Duodenal mucosa (tissue), 2 donors: ENCODE measurements at regions not wholly inside any gene's neighbourhood (a gene's known extent, or its start where the extent isn't known, plus 50 kb on each side); places are given as distances from the start of the nearest gene placed in this dataset.

Experiments used
- H3K27ac ChIP-seq: one replicate; pipeline ENCODE4 v1.7.0; 2013; ENCODE audit warnings: low read depth, low read length
- H3K27me3 ChIP-seq, 2 donors: one replicate each; pipeline ENCODE4 v1.7.0; 2013; ENCODE audit warnings: low read length in 2 of 2, control low read depth in 1 of 2; ENCODE audit not compliant: insufficient read depth in 2 of 2, control insufficient read depth in 1 of 2
- H3K36me3 ChIP-seq, 2 donors: one replicate each; pipeline ENCODE4 v1.7.0; 2013; ENCODE audit warnings: low read length in 2 of 2, control low read depth in 1 of 2; ENCODE audit not compliant: insufficient read depth in 2 of 2, control insufficient read depth in 1 of 2
- H3K4me1 ChIP-seq, 2 donors: one replicate each; pipeline ENCODE4 v1.7.0; 2013; ENCODE audit warnings: low read length in 2 of 2, control low read depth in 1 of 2; ENCODE audit not compliant: insufficient read depth in 2 of 2, control insufficient read depth in 1 of 2
- H3K4me3 ChIP-seq, 2 donors: one replicate each; pipeline ENCODE4 v1.7.0; 2013; ENCODE audit warnings: low read length in 2 of 2, low read depth in 1 of 2
- H3K9ac ChIP-seq, 2 donors: one replicate each; pipeline ENCODE4 v1.7.0; 2013; ENCODE audit warnings: low read length in 2 of 2, low read depth in 1 of 2
- H3K9me3 ChIP-seq, 2 donors: one replicate each; pipeline ENCODE4 v1.7.0; 2013; ENCODE audit warnings: low read length in 2 of 2, control low read depth in 1 of 2; ENCODE audit not compliant: control insufficient read depth in 1 of 2

DNA sequence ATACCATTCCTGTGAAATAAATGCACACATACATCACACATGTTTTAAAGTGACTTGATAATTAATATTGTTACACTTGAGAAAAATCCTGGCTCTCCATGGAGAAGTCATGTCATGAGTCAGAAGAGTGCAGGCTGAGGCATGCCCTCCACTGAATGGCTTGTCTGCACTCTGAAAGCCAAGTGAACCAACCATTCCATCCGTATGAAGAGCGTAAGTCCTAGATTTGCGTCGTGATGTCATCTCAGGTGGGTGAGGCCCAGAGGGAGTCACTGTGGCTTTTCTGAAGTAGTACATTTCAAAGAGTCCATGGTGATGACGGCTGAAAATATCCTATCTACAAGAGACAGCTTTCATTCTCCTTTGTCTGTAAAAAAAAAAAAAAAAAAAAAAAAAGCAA lies 83.5 kb upstream of the IRX5 start:
- H3K27me3 ChIP-seq: no peaks in the 10 kb centered on the region
- H3K27ac ChIP-seq: no peak overlapping the region
- H3K4me1 ChIP-seq: no peaks in the 10 kb centered on the region

DNA sequence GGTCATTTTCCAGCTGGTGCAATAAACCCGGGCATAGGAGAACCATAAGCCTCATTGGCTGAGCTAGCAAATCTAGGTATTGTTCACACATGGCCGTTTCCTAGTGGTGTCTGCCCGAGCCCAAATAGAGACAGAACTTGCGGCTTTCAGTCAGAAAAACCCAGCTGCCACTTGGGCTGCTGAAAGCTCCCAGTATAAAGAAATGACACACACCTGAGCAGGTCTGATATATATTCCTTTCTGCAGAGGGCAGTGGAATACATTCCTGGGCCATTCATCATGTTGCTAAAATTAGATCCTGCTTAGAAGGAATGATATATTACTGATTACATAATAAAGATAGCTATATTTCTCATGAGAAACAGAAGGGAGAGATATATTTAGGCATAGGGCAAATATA lies 83.9 kb upstream of the IRX5 start:
- Histone ChIP-seq H3K4me1 (no peaks in the 10 kb centered on the region), H3K9me3 (no peaks in the 10 kb centered on the region), H3K27me3 (no peaks in the 10 kb centered on the region), H3K9ac (no peak overlapping the region), H3K27ac (no peak overlapping the region), H3K4me3 (no peak overlapping the region), H3K36me3 (no peaks in the 10 kb centered on the region)

More for the DNA sequence above, 83.5 kb upstream of the IRX5 start:
- Histone ChIP-seq H3K9me3 (no peaks in the 10 kb centered on the region), H3K36me3 (no peaks in the 10 kb centered on the region), H3K4me3 (no peak overlapping the region), H3K9ac (no peak overlapping the region)

DNA sequence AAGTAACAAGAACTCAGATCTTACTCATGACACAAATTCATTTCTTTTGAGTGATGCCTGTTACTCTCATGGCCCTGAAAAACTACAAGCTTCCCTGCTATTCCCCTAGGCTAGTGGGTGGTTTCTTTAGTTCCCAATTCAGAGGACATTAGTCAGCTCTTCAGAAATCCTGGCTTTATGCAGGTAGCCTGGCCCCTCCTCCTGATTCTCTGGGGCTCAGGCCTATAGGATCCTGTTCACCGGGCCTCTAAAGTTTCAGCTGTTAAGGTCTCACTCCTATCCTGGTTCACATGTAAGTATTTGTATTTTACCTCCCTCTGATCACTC lies 87.3 kb upstream of the IRX5 start:
- no peak overlapping the region for H3K9ac ChIP-seq
- no peak overlapping the region for H3K4me3 ChIP-seq
- no peaks in the 10 kb centered on the region for H3K36me3 ChIP-seq

DNA sequence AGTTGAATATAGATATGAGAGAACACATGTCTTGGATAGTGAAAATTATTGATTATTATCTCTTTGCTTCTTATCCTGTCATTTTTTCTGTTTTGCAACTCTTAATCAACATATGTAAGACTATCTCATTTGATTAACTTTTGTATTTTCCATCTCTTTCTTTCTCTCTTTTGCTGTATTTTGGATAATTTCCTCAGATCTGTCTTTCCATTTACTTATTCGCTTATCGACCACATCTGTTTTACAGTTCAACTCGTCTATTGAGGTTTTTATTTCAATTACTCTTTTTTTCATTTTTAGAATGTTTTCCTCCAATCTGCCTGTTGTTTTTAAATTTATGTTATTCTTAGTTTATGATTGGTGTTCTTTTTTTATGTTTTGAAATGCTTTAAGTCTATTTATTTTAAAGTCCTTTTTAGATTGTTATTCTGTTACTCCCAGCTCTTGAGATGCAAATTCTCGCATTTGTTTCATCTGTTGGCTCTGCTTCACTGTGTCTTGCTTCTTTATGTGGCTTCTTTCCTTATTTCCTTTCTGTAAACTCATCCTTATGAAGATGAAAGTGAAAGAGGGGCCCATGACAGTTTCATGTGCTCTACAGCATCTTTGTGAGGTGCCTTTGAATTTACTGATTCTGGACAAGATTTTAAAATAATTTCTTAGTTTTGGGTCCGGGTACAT lies 87.8 kb upstream of the IRX5 start:
- Histone ChIP-seq H3K9me3 (no peaks in the 10 kb centered on the region), H3K36me3 (no peaks in the 10 kb centered on the region)

More for the DNA sequence above, 87.3 kb upstream of the IRX5 start:
- H3K27me3 ChIP-seq: no peaks in the 10 kb centered on the region
- H3K9me3 ChIP-seq: no peaks in the 10 kb centered on the region
- H3K4me1 ChIP-seq: no peaks in the 10 kb centered on the region
- no peak overlapping the region for H3K27ac ChIP-seq

DNA sequence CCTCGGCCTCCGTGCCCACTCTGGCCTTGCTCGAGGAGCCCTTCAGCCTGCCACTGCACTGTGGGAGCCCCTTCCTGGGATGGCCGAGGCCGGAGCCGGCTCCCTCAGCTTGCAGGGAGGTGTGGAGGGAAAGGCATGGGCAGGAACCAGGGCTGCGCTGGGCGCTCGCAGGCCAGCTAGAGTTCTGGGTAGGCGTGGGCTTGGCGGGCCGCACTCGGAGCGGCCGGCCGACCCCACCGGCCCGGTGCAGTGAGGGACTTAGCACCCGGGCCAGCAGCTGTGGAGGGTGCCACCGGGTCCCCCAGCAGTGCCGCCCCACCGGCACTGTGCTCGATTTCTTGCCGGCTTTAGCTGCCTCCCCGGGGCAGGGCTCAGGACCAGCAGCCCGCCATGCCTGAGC lies 101.0 kb upstream of the IRX5 start:
- no peak overlapping the region for H3K9ac ChIP-seq
- no peaks in the 10 kb centered on the region for H3K27me3 ChIP-seq
- no peaks in the 10 kb centered on the region for H3K9me3 ChIP-seq
- no peak overlapping the region for H3K27ac ChIP-seq
- H3K4me1 ChIP-seq: no peaks in the 10 kb centered on the region
- no peaks in the 10 kb centered on the region for H3K36me3 ChIP-seq
- no peak overlapping the region for H3K4me3 ChIP-seq

More for the DNA sequence above, 87.8 kb upstream of the IRX5 start:
- Histone ChIP-seq H3K9ac (no peak overlapping the region), H3K27ac (no peak overlapping the region), H3K4me1 (no peaks in the 10 kb centered on the region), H3K27me3 (no peaks in the 10 kb centered on the region), H3K4me3 (no peak overlapping the region)

DNA sequence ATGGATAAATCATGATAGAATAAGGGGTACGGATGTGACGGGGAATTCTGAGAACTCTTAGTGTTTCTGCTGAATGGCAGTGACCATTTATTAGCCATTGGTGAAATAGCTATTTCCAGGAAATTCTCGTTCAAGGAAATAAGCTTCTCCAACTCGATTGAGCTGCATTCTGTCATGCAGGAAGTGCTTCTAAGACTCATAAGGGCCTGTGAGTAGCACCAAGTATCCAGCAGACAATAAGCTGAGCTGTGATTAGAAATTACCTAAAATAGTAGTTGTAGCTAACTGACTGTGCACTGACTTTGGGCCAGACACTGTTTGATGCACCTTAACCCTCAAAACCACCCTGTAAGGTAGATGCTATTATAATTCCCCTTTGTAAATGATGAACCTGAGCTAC lies 107.8 kb upstream of the IRX5 start:
- Histone ChIP-seq H3K4me3 (no peak overlapping the region), H3K4me1 (no peaks in the 10 kb centered on the region), H3K27ac (no peak overlapping the region), H3K36me3 (no peaks in the 10 kb centered on the region), H3K27me3 (no peaks in the 10 kb centered on the region), H3K9ac (no peak overlapping the region), H3K9me3 (no peaks in the 10 kb centered on the region)

DNA sequence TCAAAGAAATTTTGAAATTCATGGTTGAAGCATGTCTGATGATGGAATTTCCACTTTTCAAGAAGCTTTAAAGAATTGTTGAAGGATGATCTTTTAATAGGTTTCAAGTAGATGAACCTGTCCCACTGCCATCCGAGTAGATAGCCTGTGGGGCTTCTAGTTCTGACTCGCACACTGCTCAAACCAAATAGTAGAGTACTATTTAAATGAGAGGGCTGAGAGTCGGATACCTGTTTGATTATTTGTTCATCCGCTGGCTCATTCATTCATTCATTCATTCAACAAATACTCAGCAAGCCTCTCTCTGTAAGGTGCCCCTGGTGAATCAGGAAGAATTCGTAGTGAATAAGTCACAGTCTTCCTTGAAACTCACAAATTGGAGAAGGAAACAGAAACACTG lies 108.2 kb upstream of the IRX5 start:
- H3K4me3 ChIP-seq: no peak overlapping the region
- H3K36me3 ChIP-seq: no peaks in the 10 kb centered on the region
- H3K27ac ChIP-seq: no peak overlapping the region
- H3K4me1 ChIP-seq: no peaks in the 10 kb centered on the region
- H3K9ac ChIP-seq: no peak overlapping the region
- H3K9me3 ChIP-seq: no peaks in the 10 kb centered on the region
- H3K27me3 ChIP-seq: no peaks in the 10 kb centered on the region

DNA sequence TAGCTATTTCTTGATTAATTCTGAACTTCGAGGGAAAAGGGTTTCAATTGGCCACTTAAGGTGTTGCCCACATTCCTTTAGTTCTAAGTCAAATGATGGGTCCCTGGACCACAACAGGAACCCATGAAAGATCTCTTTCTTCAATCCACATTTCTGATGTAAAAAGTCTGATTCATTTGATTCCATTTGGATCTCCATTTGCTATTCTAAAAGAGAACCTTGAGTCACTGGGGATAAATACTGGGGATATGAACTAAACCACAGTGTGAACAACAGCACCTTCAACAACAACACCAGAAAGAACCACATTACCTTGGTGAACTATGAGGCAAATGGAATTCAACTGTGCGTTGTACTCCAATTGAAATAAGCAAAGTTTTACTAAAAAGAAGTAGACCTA lies 108.9 kb upstream of the IRX5 start:
- Histone ChIP-seq H3K27ac (no peak overlapping the region), H3K9me3 (no peaks in the 10 kb centered on the region), H3K4me1 (no peaks in the 10 kb centered on the region), H3K27me3 (no peaks in the 10 kb centered on the region), H3K9ac (no peak overlapping the region), H3K4me3 (no peak overlapping the region), H3K36me3 (no peaks in the 10 kb centered on the region)

DNA sequence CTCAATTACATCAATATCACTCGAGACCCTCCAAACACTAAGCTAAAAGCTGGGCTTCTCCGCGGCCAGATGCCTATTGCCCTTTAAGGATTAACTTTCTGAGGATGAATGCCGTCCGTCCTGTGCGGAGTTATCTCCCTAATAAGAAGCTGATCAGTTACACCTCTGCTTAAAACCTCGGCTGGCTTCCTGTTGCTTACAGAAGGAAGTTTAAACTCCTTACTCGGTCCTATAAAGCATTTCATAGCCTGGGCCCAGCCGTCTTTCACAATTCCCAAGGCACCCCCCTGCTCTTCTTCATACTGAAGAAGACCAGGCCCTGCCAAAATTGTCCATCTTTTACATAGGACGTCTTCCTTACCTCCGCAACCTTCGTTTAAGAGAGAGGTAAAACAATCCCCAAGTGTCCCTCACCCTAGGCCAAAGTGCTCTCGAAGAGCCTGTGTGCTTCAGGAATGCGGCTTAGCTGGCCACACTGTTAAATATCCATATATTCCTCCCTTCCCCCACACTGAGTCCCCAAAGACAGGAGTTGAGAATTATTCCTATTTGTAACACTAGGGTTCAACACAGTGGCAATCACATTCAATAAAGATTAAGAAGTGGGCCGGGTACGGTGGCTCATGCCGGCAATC lies 112.6 kb upstream of the IRX5 start:
- H3K27ac ChIP-seq: no peak overlapping the region
- H3K4me3 ChIP-seq: no peak overlapping the region
- H3K27me3 ChIP-seq: peaks cover 0 to 2% of the 10 kb centered on the region in 2 donors
- H3K9ac ChIP-seq: no peak overlapping the region
- H3K36me3 ChIP-seq: no peaks in the 10 kb centered on the region
- H3K4me1 ChIP-seq: no peaks in the 10 kb centered on the region
- no peaks in the 10 kb centered on the region for H3K9me3 ChIP-seq

DNA sequence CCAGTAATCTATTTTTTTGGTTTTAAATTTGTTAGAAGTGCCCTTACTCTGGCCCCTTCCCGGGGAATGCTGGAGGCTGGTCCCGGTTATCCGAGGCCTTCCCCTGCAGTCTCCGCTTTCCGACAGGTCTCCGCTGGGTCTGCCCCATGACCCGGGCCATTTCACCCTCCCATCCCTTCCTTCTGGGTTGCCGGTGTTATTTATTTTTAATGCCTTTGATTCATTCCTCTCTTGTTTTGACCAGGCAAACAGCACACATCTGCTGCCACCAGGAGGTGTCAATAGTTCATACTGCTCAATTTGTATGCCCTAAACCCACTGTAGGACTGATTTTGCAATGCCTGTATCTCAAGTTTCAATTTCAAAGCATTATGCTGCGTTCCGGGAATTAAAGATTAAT lies 113.2 kb upstream of the IRX5 start:
- no peaks in the 10 kb centered on the region for H3K9me3 ChIP-seq
- no peaks in the 10 kb centered on the region for H3K4me1 ChIP-seq
- no peak overlapping the region for H3K4me3 ChIP-seq
- peaks cover 0 to 2% of the 10 kb centered on the region in 2 donors for H3K27me3 ChIP-seq
- no peak overlapping the region for H3K9ac ChIP-seq
- no peaks in the 10 kb centered on the region for H3K36me3 ChIP-seq
- no peak overlapping the region for H3K27ac ChIP-seq
